A673 (cell line): ENCODE measurements at regions not wholly inside any gene's neighbourhood (a gene's known extent, or its start where the extent isn't known, plus 50 kb on each side); places are given as distances from the start of the nearest gene placed in this dataset.

ENCODE experiments used
- CTCF ChIP-seq: fragments of 300-800, 200-600 bp; sonication (generic); conservative IDR thresholded peaks from 2 replicates; pipeline ENCODE4 v1.5.1; 2017; ENCODE audit warnings: low read depth, mild to moderate bottlenecking, antibody characterized with exemption, low read length, moderate library complexity, mixed read lengths
- EZH2 ChIP-seq: fragments of 200-600 bp; sonication (generic); IDR thresholded peaks from 2 replicates; pipeline ENCODE4 v1.6.1; 2017; ENCODE audit warnings: borderline replicate concordance, low read depth, mild to moderate bottlenecking, mixed read lengths, antibody characterized with exemption, low read length; ENCODE audit not compliant: poor library complexity, severe bottlenecking

GRCh38 chr22:48279461-48279756 lies 1517.0 kb downstream of the TBC1D22A start:
- TF ChIP-seq CTCF (no peak), EZH2 (no peak)
